ENCODE measurements at regions not wholly inside any gene's neighbourhood (a gene's known extent, or its start where the extent isn't known, plus 50 kb on each side); places are given as distances from the start of the nearest gene placed in this dataset.

DNA sequence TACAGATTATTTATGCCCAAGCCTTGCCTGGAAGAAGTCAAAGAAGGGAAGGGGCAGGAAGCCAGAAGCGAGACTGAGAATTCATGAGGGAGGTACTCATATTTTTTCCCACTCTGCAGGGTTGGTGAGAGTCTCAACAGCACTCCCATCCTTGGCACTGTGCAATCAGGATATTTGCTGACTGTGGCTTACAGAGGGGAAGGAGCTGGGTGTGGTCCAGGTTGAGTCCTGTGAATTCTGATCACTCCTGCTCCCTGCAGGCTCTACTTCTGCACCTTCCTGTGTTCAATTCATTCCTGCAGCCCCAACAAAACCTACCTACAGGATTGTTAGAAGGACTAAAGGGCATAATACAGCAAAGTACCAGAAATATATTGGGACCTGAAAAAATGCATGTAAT is 530.5 kb downstream of the INSC start:
- Histone ChIP-seq H3K27ac (ENCODE audit: insufficient read depth, low read depth, low read length, poor library complexity, severe bottlenecking) (no peak overlapping the region), H3K9me3 (ENCODE audit: control insufficient read depth, low read length) (no peaks in the 10 kb centered on the region), H3K36me3 (ENCODE audit: control insufficient read depth, insufficient read depth, low read length) (no peaks in the 10 kb centered on the region), H3K4me1 (ENCODE audit: control insufficient read depth, insufficient read depth, low read length) (peaks cover 7% of the 10 kb centered on the region), H3K27me3 (ENCODE audit: control insufficient read depth, insufficient read depth, low read length, poor library complexity, severe bottlenecking) (no peaks in the 10 kb centered on the region), H3K4me3 (ENCODE audit: insufficient read depth, low read depth, low read length) (no peak overlapping the region)
- WGBS, 2 experiments: 94 to 100% methylated on average over 1 of the region's 1 CpG

- 47 to 48% methylated on average over 14 of the region's 14 CpGs for WGBS, 2 experiments
- H3K27me3 ChIP-seq (ENCODE audit: control insufficient read depth, insufficient read depth, low read length, poor library complexity, severe bottlenecking): no peaks in the 10 kb centered on the region
- H3K36me3 ChIP-seq (ENCODE audit: control insufficient read depth, insufficient read depth, low read length): no peaks in the 10 kb centered on the region
- no peak overlapping the region for H3K4me3 ChIP-seq (ENCODE audit: insufficient read depth, low read depth, low read length)
- H3K27ac ChIP-seq (ENCODE audit: insufficient read depth, low read depth, low read length, poor library complexity, severe bottlenecking): no peak overlapping the region
- no peaks in the 10 kb centered on the region for H3K9me3 ChIP-seq (ENCODE audit: control insufficient read depth, low read length)
- H3K4me1 ChIP-seq (ENCODE audit: control insufficient read depth, insufficient read depth, low read length): peaks cover 17% of the 10 kb centered on the region
Observed at GRCh38 chr11:15649371-15650104, 534.8 kb downstream of the INSC start.

GRCh38 chr11:15650105-15650938 is 535.6 kb downstream of the INSC start:
- WGBS, 2 experiments: 14% methylated on average over 41 of the region's 41 CpGs
- H3K27ac ChIP-seq (ENCODE audit: insufficient read depth, low read depth, low read length, poor library complexity, severe bottlenecking): peak overlapping the region; percentile 40

DNA sequence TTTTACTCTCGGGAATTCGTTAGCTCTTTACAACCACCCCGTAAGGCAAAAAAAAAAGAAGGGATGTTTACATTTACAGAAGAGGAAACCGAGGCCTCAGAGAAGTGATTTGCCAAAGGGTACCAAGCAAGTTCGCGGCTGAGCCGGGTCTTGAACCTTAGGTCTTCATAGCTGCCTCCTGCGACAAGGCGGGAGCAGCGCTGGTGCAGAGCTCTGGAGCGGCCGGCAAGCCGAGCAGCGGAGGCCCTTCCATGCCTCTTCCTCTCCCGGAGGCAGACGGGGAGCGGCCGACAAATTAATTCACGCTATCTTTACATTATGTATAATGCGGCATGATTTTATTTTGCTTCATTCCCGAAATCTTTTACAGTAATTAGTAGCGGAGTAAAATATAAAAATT is 536.3 kb downstream of the INSC start:
- Histone ChIP-seq H3K4me1 (ENCODE audit: control insufficient read depth, insufficient read depth, low read length) (peaks cover 17% of the 10 kb centered on the region), H3K27ac (ENCODE audit: insufficient read depth, low read depth, low read length, poor library complexity, severe bottlenecking) (no peak overlapping the region), H3K27me3 (ENCODE audit: control insufficient read depth, insufficient read depth, low read length, poor library complexity, severe bottlenecking) (no peaks in the 10 kb centered on the region), H3K36me3 (ENCODE audit: control insufficient read depth, insufficient read depth, low read length) (no peaks in the 10 kb centered on the region), H3K9me3 (ENCODE audit: control insufficient read depth, low read length) (no peaks in the 10 kb centered on the region), H3K4me3 (ENCODE audit: insufficient read depth, low read depth, low read length) (no peak overlapping the region)
- WGBS, 2 experiments: 91 to 93% methylated on average over 19 to 21 of the region's 22 CpGs

More at GRCh38 chr11:15650105-15650938, 535.6 kb downstream of the INSC start:
- no peaks in the 10 kb centered on the region for H3K27me3 ChIP-seq (ENCODE audit: control insufficient read depth, insufficient read depth, low read length, poor library complexity, severe bottlenecking)
- H3K9me3 ChIP-seq (ENCODE audit: control insufficient read depth, low read length): no peaks in the 10 kb centered on the region
- H3K36me3 ChIP-seq (ENCODE audit: control insufficient read depth, insufficient read depth, low read length): no peaks in the 10 kb centered on the region
- H3K4me1 ChIP-seq (ENCODE audit: control insufficient read depth, insufficient read depth, low read length): peaks cover 17% of the 10 kb centered on the region
- H3K4me3 ChIP-seq (ENCODE audit: insufficient read depth, low read depth, low read length): no peak overlapping the region

DNA sequence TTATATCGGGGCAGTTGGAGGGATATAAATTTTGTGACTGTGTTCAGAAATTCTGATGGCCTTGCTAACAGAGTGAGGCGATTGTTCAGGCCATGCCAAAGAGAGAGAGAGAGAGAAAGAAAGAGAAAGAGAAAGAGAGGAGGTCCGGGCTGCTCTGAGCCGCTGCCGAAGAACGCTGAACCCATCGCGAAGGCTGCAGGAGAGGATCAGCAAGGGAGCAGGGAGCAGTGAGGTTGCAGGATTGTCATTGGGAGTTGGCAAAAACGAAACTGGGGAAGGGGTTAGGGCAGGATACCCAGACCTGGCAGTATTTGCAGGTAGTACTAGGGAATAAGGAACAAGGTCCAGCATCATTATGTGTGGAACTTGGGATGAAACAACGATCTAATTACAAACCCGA is 537.1 kb downstream of the INSC start:
- Histone ChIP-seq H3K4me1 (ENCODE audit: control insufficient read depth, insufficient read depth, low read length) (peaks cover 17% of the 10 kb centered on the region), H3K9me3 (ENCODE audit: control insufficient read depth, low read length) (no peaks in the 10 kb centered on the region), H3K36me3 (ENCODE audit: control insufficient read depth, insufficient read depth, low read length) (no peaks in the 10 kb centered on the region), H3K27ac (ENCODE audit: insufficient read depth, low read depth, low read length, poor library complexity, severe bottlenecking) (no peak overlapping the region), H3K27me3 (ENCODE audit: control insufficient read depth, insufficient read depth, low read length, poor library complexity, severe bottlenecking) (no peaks in the 10 kb centered on the region), H3K4me3 (ENCODE audit: insufficient read depth, low read depth, low read length) (no peak overlapping the region)
- WGBS, 2 experiments: 64 to 65% methylated on average over 11 of the region's 11 CpGs

DNA sequence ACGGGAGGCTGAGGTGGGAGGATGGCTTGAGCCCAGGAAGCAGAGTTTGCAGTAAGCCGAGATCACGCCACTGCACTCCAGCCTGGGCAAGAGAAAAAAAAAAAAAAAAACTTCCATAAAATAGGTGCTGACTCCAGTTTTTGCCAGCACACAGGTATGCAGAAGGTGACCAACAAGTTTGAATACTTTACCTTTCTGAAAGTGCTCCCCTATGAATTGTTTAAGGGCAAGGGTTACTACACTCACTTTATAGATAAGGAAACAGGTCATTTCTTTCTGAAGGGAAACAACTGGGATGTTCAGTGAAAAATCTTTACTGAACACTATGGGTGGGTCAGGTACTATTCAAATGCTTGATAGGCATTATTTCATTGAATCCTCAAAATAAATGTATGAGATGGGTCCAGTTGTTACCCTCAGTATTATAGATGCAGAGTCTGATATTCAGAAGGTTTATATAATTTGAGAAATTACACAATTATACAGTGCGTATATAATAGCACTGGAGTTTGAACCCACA is 538.5 kb downstream of the INSC start:
- no peaks in the 10 kb centered on the region for H3K36me3 ChIP-seq (ENCODE audit: control insufficient read depth, insufficient read depth, low read length)
- peaks cover 17% of the 10 kb centered on the region for H3K4me1 ChIP-seq (ENCODE audit: control insufficient read depth, insufficient read depth, low read length)
- H3K27ac ChIP-seq (ENCODE audit: insufficient read depth, low read depth, low read length, poor library complexity, severe bottlenecking): no peak overlapping the region
- H3K27me3 ChIP-seq (ENCODE audit: control insufficient read depth, insufficient read depth, low read length, poor library complexity, severe bottlenecking): no peaks in the 10 kb centered on the region
- no peaks in the 10 kb centered on the region for H3K9me3 ChIP-seq (ENCODE audit: control insufficient read depth, low read length)
- H3K4me3 ChIP-seq (ENCODE audit: insufficient read depth, low read depth, low read length): no peak overlapping the region
- WGBS, 2 experiments: 95 to 98% methylated on average over 4 of the region's 4 CpGs

DNA sequence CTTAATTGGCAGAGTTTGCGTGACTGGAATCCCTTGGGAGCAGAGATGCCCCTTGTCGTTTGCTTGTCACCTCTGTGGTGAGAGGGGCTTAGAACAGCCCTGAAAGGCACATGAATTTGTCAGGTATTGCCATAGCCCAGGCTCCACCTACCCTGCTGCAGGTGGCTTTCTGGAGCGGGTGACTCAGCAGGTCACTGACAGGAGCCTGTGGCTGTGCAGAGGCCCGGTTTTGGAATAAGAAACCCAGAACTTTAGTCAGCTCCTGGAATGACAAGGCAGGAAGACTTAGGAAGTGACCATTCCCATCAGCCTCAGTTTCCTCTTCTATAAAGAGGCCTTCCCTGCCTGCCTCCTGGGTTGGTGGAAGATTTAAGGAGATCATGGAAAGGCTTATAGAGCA is 539.7 kb downstream of the INSC start:
- no peaks in the 10 kb centered on the region for H3K36me3 ChIP-seq (ENCODE audit: control insufficient read depth, insufficient read depth, low read length)
- H3K4me3 ChIP-seq (ENCODE audit: insufficient read depth, low read depth, low read length): no peak overlapping the region
- peaks cover 16% of the 10 kb centered on the region for H3K4me1 ChIP-seq (ENCODE audit: control insufficient read depth, insufficient read depth, low read length)
- no peaks in the 10 kb centered on the region for H3K9me3 ChIP-seq (ENCODE audit: control insufficient read depth, low read length)
- 81 to 87% methylated on average over 4 of the region's 4 CpGs for WGBS, 2 experiments
- no peaks in the 10 kb centered on the region for H3K27me3 ChIP-seq (ENCODE audit: control insufficient read depth, insufficient read depth, low read length, poor library complexity, severe bottlenecking)
- no peak overlapping the region for H3K27ac ChIP-seq (ENCODE audit: insufficient read depth, low read depth, low read length, poor library complexity, severe bottlenecking)

- 97% methylated on average over 8 of the region's 8 CpGs for WGBS, 2 experiments
- Histone ChIP-seq H3K9me3 (ENCODE audit: control insufficient read depth, low read length) (no peaks in the 10 kb centered on the region), H3K27ac (ENCODE audit: insufficient read depth, low read depth, low read length, poor library complexity, severe bottlenecking) (no peak overlapping the region), H3K4me1 (ENCODE audit: control insufficient read depth, insufficient read depth, low read length) (peaks cover 11% of the 10 kb centered on the region), H3K27me3 (ENCODE audit: control insufficient read depth, insufficient read depth, low read length, poor library complexity, severe bottlenecking) (no peaks in the 10 kb centered on the region), H3K36me3 (ENCODE audit: control insufficient read depth, insufficient read depth, low read length) (no peaks in the 10 kb centered on the region), H3K4me3 (ENCODE audit: insufficient read depth, low read depth, low read length) (no peak overlapping the region)
Observed at GRCh38 chr11:15655552-15655951, 540.8 kb downstream of the INSC start.

- WGBS, 2 experiments: 94 to 96% methylated on average over 5 of the region's 5 CpGs
Observed at GRCh38 chr11:15657264-15657663, 542.5 kb downstream of the INSC start.

GRCh38 chr11:15660496-15660895 is 545.8 kb downstream of the INSC start:
- peaks cover 12% of the 10 kb centered on the region for H3K4me1 ChIP-seq (ENCODE audit: control insufficient read depth, insufficient read depth, low read length)
- no peaks in the 10 kb centered on the region for H3K36me3 ChIP-seq (ENCODE audit: control insufficient read depth, insufficient read depth, low read length)
- WGBS, 2 experiments: 90 to 97% methylated on average over 3 of the region's 3 CpGs
- no peaks in the 10 kb centered on the region for H3K9me3 ChIP-seq (ENCODE audit: control insufficient read depth, low read length)
- no peak overlapping the region for H3K27ac ChIP-seq (ENCODE audit: insufficient read depth, low read depth, low read length, poor library complexity, severe bottlenecking)
- H3K4me3 ChIP-seq (ENCODE audit: insufficient read depth, low read depth, low read length): no peak overlapping the region
- no peaks in the 10 kb centered on the region for H3K27me3 ChIP-seq (ENCODE audit: control insufficient read depth, insufficient read depth, low read length, poor library complexity, severe bottlenecking)

More at GRCh38 chr11:15657264-15657663, 542.5 kb downstream of the INSC start:
- H3K4me3 ChIP-seq (ENCODE audit: insufficient read depth, low read depth, low read length): no peak overlapping the region
- no peaks in the 10 kb centered on the region for H3K27me3 ChIP-seq (ENCODE audit: control insufficient read depth, insufficient read depth, low read length, poor library complexity, severe bottlenecking)
- no peaks in the 10 kb centered on the region for H3K4me1 ChIP-seq (ENCODE audit: control insufficient read depth, insufficient read depth, low read length)
- no peaks in the 10 kb centered on the region for H3K36me3 ChIP-seq (ENCODE audit: control insufficient read depth, insufficient read depth, low read length)
- H3K9me3 ChIP-seq (ENCODE audit: control insufficient read depth, low read length): no peaks in the 10 kb centered on the region
- no peak overlapping the region for H3K27ac ChIP-seq (ENCODE audit: insufficient read depth, low read depth, low read length, poor library complexity, severe bottlenecking)

All from ectodermal cell (in vitro differentiated cells).